H1 (cell line): ENCODE measurements at regions not wholly inside any gene's neighbourhood (a gene's known extent, or its start where the extent isn't known, plus 50 kb on each side); places are given as distances from the start of the nearest gene placed in this dataset.

ENCODE experiments used
- CTCF ChIA-PET: fragments of 300-600 bp; sonication (Branson Sonifier 250); formaldehyde crosslinking; loops from one replicate; lab custom pipeline; 2021; ENCODE audit not compliant: partially characterized antibody; lab: Charles Lee
- POLR2A ChIA-PET: fragments of 300-600 bp; sonication (Branson Sonifier 250); formaldehyde crosslinking; loops from one replicate; lab custom pipeline; 2021; ENCODE audit warnings: inconsistent platforms; ENCODE audit not compliant: partially characterized antibody; lab: Charles Lee
- DNase-seq, 2 experiments: peaks; one replicate each; pipeline versions ENCODE4 v3.0.0 to v3.0.0-alpha.2; 2010 to 2022; ENCODE audit warnings: low spot score in 2 of 2, low read depth in 1 of 2, mixed read lengths in 1 of 2
- FAIRE-seq: peaks from 2 replicates; lab custom pipeline; 2011; peaks lifted over from hg19 to GRCh38; lab: Jason Lieb, UNC
- H2AFZ ChIP-seq: 2 replicates; pipeline ENCODE4 v1.8.1; 2012; ENCODE audit warnings: low read length, inconsistent platforms
- H2AK5ac ChIP-seq: 2 replicates; pipeline ENCODE4 v1.6.1; 2013; ENCODE audit warnings: low read depth, low read length
- H2BK120ac ChIP-seq: replicated peaks from 2 replicates; pipeline ENCODE3; 2013; ENCODE audit warnings: low read depth, low read length, inconsistent platforms
- H2BK12ac ChIP-seq: 2 replicates; pipeline ENCODE4 v1.6.1; 2013; ENCODE audit warnings: low read depth, low read length
- H2BK15ac ChIP-seq: 2 replicates; pipeline ENCODE4 v1.6.1; 2013; ENCODE audit warnings: low read length
- H2BK20ac ChIP-seq: 2 replicates; pipeline ENCODE4 v1.6.1; 2013; ENCODE audit warnings: low read length
- H2BK5ac ChIP-seq: 2 replicates; pipeline ENCODE4 v1.6.1; 2013; ENCODE audit warnings: low read depth, low read length
- H3K14ac ChIP-seq: 2 replicates; pipeline ENCODE4 v1.6.1; 2013; ENCODE audit warnings: inconsistent platforms; ENCODE audit not compliant: insufficient read length
- H3K18ac ChIP-seq: 2 replicates; pipeline ENCODE4 v1.6.1; 2013; ENCODE audit warnings: low read length; ENCODE audit errors: extremely low read depth
- H3K23ac ChIP-seq: 2 replicates; pipeline ENCODE4 v1.6.1; 2013; ENCODE audit warnings: inconsistent platforms; ENCODE audit not compliant: insufficient read length
- H3K23me2 ChIP-seq: 2 replicates; pipeline ENCODE4 v1.6.1; 2013; ENCODE audit warnings: low read depth, low read length
- H3K27ac ChIP-seq: 2 replicates; pipeline ENCODE4 v1.6.1; 2011; ENCODE audit warnings: low read depth, low read length, inconsistent platforms
- H3K27me3 ChIP-seq, 4 experiments: replicated peaks in 1 of 4; 1 replicate in 1 of 4; 2 replicates in 3 of 4; pipeline versions ENCODE4 v1.6.1 to v1.8.1; 2011 to 2013; ENCODE audit warnings: low read length in 3 of 4, mild to moderate bottlenecking in 3 of 4, inconsistent platforms in 2 of 4, mixed read lengths in 2 of 4, moderate library complexity in 1 of 4; ENCODE audit not compliant: control insufficient read depth in 3 of 4, insufficient read depth in 3 of 4; ENCODE audit errors: extremely low read depth in 1 of 4
- H3K36me3 ChIP-seq, 4 experiments: 2 replicates each; pipeline versions ENCODE4 v1.6.1 to v1.8.1; 2011 to 2013; ENCODE audit warnings: mild to moderate bottlenecking in 4 of 4, low read length in 3 of 4, moderate library complexity in 2 of 4, control low read depth in 1 of 4, inconsistent platforms in 1 of 4; ENCODE audit not compliant: insufficient read depth in 4 of 4, control insufficient read depth in 2 of 4
- H3K4ac ChIP-seq: replicated peaks from 2 replicates; pipeline ENCODE3; 2013; ENCODE audit warnings: low read length, low read depth, mixed read lengths, inconsistent platforms; ENCODE audit not compliant: insufficient read length
- H3K4me1 ChIP-seq, 4 experiments: replicated peaks in 1 of 4; 1 replicate in 1 of 4; 2 replicates in 3 of 4; pipeline versions ENCODE4 v1.6.1 to v1.8.1; 2011 to 2013; ENCODE audit warnings: low read length in 3 of 4, inconsistent platforms in 2 of 4, mixed read lengths in 1 of 4; ENCODE audit not compliant: insufficient read depth in 4 of 4, control insufficient read depth in 3 of 4
- H3K4me2 ChIP-seq, 2 experiments: 2 replicates each; pipeline versions ENCODE4 v1.6.1 to v1.8.1; 2011 to 2013; ENCODE audit warnings: low read depth in 2 of 2, low read length in 2 of 2, control low read depth in 1 of 2, inconsistent platforms in 1 of 2, mild to moderate bottlenecking in 1 of 2; ENCODE audit not compliant: insufficient read depth in 1 of 2
- H3K4me3 ChIP-seq, 4 experiments: fragments of 200-600, 300-600 bp in 1 of 4; sonication (generic), shearing (Covaris generic), sonication (Bioruptor Twin) in 1 of 4; 2 replicates each; pipeline versions ENCODE4 v1.5.1 to v1.8.1; 2011 to 2016; ENCODE audit warnings: low read length in 4 of 4, low read depth in 3 of 4, control low read depth in 2 of 4, inconsistent platforms in 2 of 4, mild to moderate bottlenecking in 2 of 4, mixed read lengths in 1 of 4, moderate library complexity in 1 of 4; ENCODE audit not compliant: insufficient read depth in 2 of 4; ENCODE audit errors: extremely low read depth in 1 of 4
- H3K56ac ChIP-seq: replicated peaks from 2 replicates; pipeline ENCODE3; 2013; ENCODE audit warnings: low read depth, mild to moderate bottlenecking, mixed read lengths, low read length, inconsistent platforms; ENCODE audit not compliant: insufficient read length
- H3K79me1 ChIP-seq: 2 replicates; pipeline ENCODE4 v1.6.1; 2013; ENCODE audit warnings: low read depth, low read length, control low read depth
- H3K79me2 ChIP-seq, 2 experiments: 2 replicates each; pipeline versions ENCODE4 v1.6.1 to v1.8.1; 2012 to 2013; ENCODE audit warnings: low read length in 2 of 2, mild to moderate bottlenecking in 2 of 2, inconsistent platforms in 1 of 2; ENCODE audit not compliant: insufficient read depth in 2 of 2, control insufficient read depth in 1 of 2
- H3K9ac ChIP-seq, 4 experiments: replicated peaks in 1 of 4; 1 replicate in 1 of 4; 2 replicates in 3 of 4; pipeline versions ENCODE4 v1.6.1 to v1.8.1; 2011 to 2013; ENCODE audit warnings: low read depth in 3 of 4, low read length in 3 of 4, control low read depth in 2 of 4, mild to moderate bottlenecking in 2 of 4, moderate library complexity in 2 of 4, inconsistent platforms in 1 of 4; ENCODE audit errors: extremely low read depth in 1 of 4
- H3K9me3 ChIP-seq, 2 experiments: 2 replicates each; pipeline versions ENCODE4 v1.6.1 to v1.8.1; 2012 to 2013; ENCODE audit warnings: mild to moderate bottlenecking in 2 of 2, moderate library complexity in 2 of 2, control low read depth in 1 of 2, inconsistent platforms in 1 of 2, low read depth in 1 of 2, low read length in 1 of 2, mixed read lengths in 1 of 2; ENCODE audit not compliant: insufficient read depth in 2 of 2
- H4K20me1 ChIP-seq, 2 experiments: replicated peaks in 1 of 2; 2 replicates each; pipeline versions ENCODE3 to v1.8.1; 2011 to 2013; ENCODE audit warnings: inconsistent platforms in 2 of 2, low read length in 2 of 2, mild to moderate bottlenecking in 1 of 2; ENCODE audit not compliant: insufficient read depth in 2 of 2, control insufficient read depth in 1 of 2
- H4K5ac ChIP-seq: 2 replicates; pipeline ENCODE4 v1.6.1; 2013; ENCODE audit warnings: low read length, low read depth, mixed read lengths, inconsistent platforms; ENCODE audit not compliant: insufficient read length
- H4K8ac ChIP-seq: 2 replicates; pipeline ENCODE4 v1.8.0; 2013; ENCODE audit warnings: mild to moderate bottlenecking, moderate library complexity, low read length, inconsistent platforms; ENCODE audit not compliant: insufficient read depth; ENCODE audit errors: extremely low read depth
- H4K91ac ChIP-seq: replicated peaks from 2 replicates; pipeline ENCODE3; 2013; ENCODE audit warnings: low read length, mixed read lengths, inconsistent platforms; ENCODE audit not compliant: insufficient read length
- ASH2L ChIP-seq: fragments of 200-600, 300-600 bp; sonication (generic); IDR thresholded peaks from one replicate; pipeline ENCODE4 v1.7.1; 2017; ENCODE audit warnings: low read length
- CEBPB ChIP-seq: IDR thresholded peaks from 2 replicates; pipeline ENCODE4 v1.6.1; 2012; ENCODE audit warnings: low read depth, low read length
- CTBP2 ChIP-seq: IDR thresholded peaks from 2 replicates; pipeline ENCODE4 v1.7.0; 2011; ENCODE audit warnings: borderline replicate concordance, mild to moderate bottlenecking, moderate library complexity, mixed read lengths, low read length; ENCODE audit not compliant: insufficient read depth, insufficient read length
- EGR1 ChIP-seq: IDR thresholded peaks from 2 replicates; pipeline ENCODE4 v1.6.1; 2011; ENCODE audit warnings: low read depth, low read length, borderline replicate concordance
- EP300 ChIP-seq, 2 experiments: IDR thresholded peaks; 1 replicate in 1 of 2; 2 replicates in 1 of 2; pipeline ENCODE4 v1.6.1; 2011 to 2012; ENCODE audit warnings: low read depth in 2 of 2, low read length in 2 of 2, mild to moderate bottlenecking in 2 of 2, borderline replicate concordance in 1 of 2, inconsistent platforms in 1 of 2, moderate library complexity in 1 of 2
- JUN ChIP-seq: IDR thresholded peaks from 2 replicates; pipeline ENCODE4 v1.6.1; 2011; ENCODE audit warnings: low read depth, mild to moderate bottlenecking, improper control_type of control experiment, low read length
- KDM4A ChIP-seq: IDR thresholded peaks from one replicate; pipeline ENCODE4 v1.7.1; 2012; ENCODE audit warnings: low read depth, mild to moderate bottlenecking, moderate library complexity, low read length, inconsistent platforms; ENCODE audit not compliant: severe bottlenecking
- MAX ChIP-seq: IDR thresholded peaks from 2 replicates; pipeline ENCODE4 v1.6.1; 2012; ENCODE audit warnings: inconsistent platforms
- RAD21 ChIP-seq, 2 experiments: IDR thresholded peaks in 1 of 2; conservative IDR thresholded peaks in 1 of 2; 2 replicates each; pipeline ENCODE4 v1.6.1; 2011; ENCODE audit warnings: low read depth in 2 of 2, low read length in 2 of 2, improper control_type of control experiment in 1 of 2, inconsistent platforms in 1 of 2, mild to moderate bottlenecking in 1 of 2, moderate library complexity in 1 of 2
- SIX5 ChIP-seq: IDR thresholded peaks from 2 replicates; pipeline ENCODE4 v1.6.1; 2011; ENCODE audit warnings: mild to moderate bottlenecking, low read depth, low read length
- SP2 ChIP-seq: IDR thresholded peaks from 2 replicates; pipeline ENCODE4 v1.6.1; 2012; ENCODE audit warnings: mild to moderate bottlenecking, low read length, inconsistent platforms
- TEAD4 ChIP-seq: IDR thresholded peaks from 2 replicates; pipeline ENCODE4 v1.6.1; 2012; ENCODE audit warnings: low read depth, low read length, inconsistent platforms, mixed read lengths
- WGBS, 2 experiments: shearing (Covaris generic) in 1 of 2; methylation state at CpG; one replicate each; pipeline versions ENCODE4 v1.1.6 to v1.1.7; 2013 to 2015; ENCODE audit warnings: low lambda C conversion rate in 2 of 2, mixed read lengths in 2 of 2, inconsistent platforms in 1 of 2, low coverage in 1 of 2, missing lambda C conversion rate in 1 of 2; ENCODE audit not compliant: insufficient replicate concordance in 2 of 2, insufficient coverage in 1 of 2, insufficient read length in 1 of 2; ENCODE audit errors: extremely low coverage in 1 of 2, missing lambda C conversion rate in 1 of 2; 5-methylcytosine and 5-hydroxymethylcytosine counted together

DNA sequence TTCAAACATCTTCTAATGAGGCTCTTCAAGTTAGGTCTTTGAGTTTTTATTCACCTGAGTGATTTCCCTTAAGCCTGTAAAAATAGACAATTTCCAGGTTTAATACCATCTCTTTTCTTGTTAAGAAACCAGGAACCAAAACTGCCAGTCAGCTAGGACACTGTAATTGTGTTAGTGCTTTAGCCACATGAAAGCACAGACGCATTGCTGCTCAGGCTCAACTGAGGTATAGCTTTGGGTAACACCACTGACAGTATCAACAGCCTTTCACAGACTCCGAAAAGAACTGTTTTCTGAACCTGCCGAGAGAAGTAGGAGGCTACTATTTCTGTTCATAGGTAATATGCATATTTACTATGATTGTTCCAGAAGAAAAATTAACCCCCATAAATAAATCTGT, 768.7 kb downstream of the ETS1 start:
- H4K20me1 ChIP-seq: no peaks in the 10 kb centered on the region
- no peak overlapping the region for H3K27ac ChIP-seq
- no peak overlapping the region for H2AK5ac ChIP-seq
- H2BK20ac ChIP-seq: no peak overlapping the region
- no peak overlapping the region for H4K91ac ChIP-seq
- WGBS, 2 experiments: 95% methylated on average over 3 of the region's 3 CpGs; no CpG with 5 or more reads in 1 of the 2 experiments
- DNase-seq (no peak), FAIRE-seq (no peak)
- no peak overlapping the region for H4K5ac ChIP-seq
- no peaks in the 10 kb centered on the region for H3K9me3 ChIP-seq
- no peaks in the 10 kb centered on the region for H3K4me1 ChIP-seq
- no peak overlapping the region for H3K18ac ChIP-seq
- no peak overlapping the region for H2AFZ ChIP-seq
- H3K79me1 ChIP-seq: no peaks in the 10 kb centered on the region
- H3K4ac ChIP-seq: no peak overlapping the region
- H3K9ac ChIP-seq: no peak overlapping the region
- H2BK15ac ChIP-seq: no peak overlapping the region
- no peak overlapping the region for H3K4me3 ChIP-seq
- no peak overlapping the region for H2BK12ac ChIP-seq
- POLR2A ChIA-PET: no interaction called here
- H4K8ac ChIP-seq: no peak overlapping the region
- no peak overlapping the region for H3K4me2 ChIP-seq
- TF ChIP-seq CTBP2 (no peak), KDM4A (no peak), CEBPB (no peak), RAD21 (IDR thresholded peaks at IDR 0.05 in 1 of 2, conservative IDR thresholded peaks at IDR 0.05 in 1 of 2; ENCODE audit: low read depth in 2 of 2, low read length in 2 of 2) (no peak), EP300 (IDR thresholded peaks at IDR 0.05; ENCODE audit: borderline replicate concordance in 1 of 2, low read depth in 2 of 2, low read length in 2 of 2) (no peak), JUN (no peak), SIX5 (no peak), ASH2L (no peak), SP2 (no peak), EGR1 (no peak), MAX (no peak), TEAD4 (no peak)
- H3K56ac ChIP-seq: no peak overlapping the region
- H3K14ac ChIP-seq: no peak overlapping the region
- no peaks in the 10 kb centered on the region for H3K23me2 ChIP-seq
- CTCF ChIA-PET: interaction anchor here (1.0 to 3.0 kb wide), 4 partner anchors 10 to 27 kb away, joined by 4 to 12 read pairs (median 6); no protein-coding TSS in a partner anchor
- H3K79me2 ChIP-seq: no peaks in the 10 kb centered on the region
- no peaks in the 10 kb centered on the region for H3K36me3 ChIP-seq
- H3K27me3 ChIP-seq: no peaks in the 10 kb centered on the region
- no peak overlapping the region for H2BK120ac ChIP-seq
- no peak overlapping the region for H2BK5ac ChIP-seq
- H3K23ac ChIP-seq: no peak overlapping the region
